Retinal pigment epithelial cell (primary cell): ENCODE measurements at regions not wholly inside any gene's neighbourhood (a gene's known extent, or its start where the extent isn't known, plus 50 kb on each side); places are given as distances from the start of the nearest gene placed in this dataset.
"Not testable (repeated sequence)": the region's sequence is repeated elsewhere in the genome, so short reads cannot be mapped to it uniquely, and the experiment has no call there.

Source experiments
- DNase-seq: peaks from one replicate; pipeline ENCODE4 v3.0.0-alpha.2; 2010; ENCODE audit warnings: low read depth
- H3K4me3 ChIP-seq: 2 replicates; pipeline ENCODE4 v1.5.1; 2011; ENCODE audit warnings: mild to moderate bottlenecking, low read length, control low read depth, moderate library complexity
- TF ChIP-seq, protein P1 (sequence below): conservative IDR thresholded peaks from 2 replicates; pipeline ENCODE4 v1.5.1; 2011; ENCODE audit warnings: low read depth, low read length, control low read depth, inconsistent platforms

DNA sequence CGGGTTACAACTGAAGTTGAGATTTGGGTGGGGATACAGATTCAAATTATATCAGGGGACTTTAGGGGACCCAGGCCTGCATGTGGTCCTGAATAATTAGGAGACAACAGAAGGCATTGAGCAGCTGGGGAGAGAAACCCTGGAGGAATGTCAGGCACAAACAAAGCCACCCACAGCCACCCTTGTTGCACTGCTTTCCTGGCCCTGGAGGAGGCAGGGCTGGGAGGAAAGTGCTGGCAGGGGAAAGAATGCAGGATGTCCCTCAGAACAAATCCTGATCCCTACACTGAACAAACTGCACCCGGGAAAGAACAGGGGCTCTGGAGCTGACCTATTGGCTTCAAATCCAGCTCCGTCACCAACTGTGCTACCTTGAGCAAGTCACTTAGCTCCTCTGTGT lies 214.1 kb upstream of the ATP6AP2 start:
- DNase-seq = no peak
- TF ChIP-seq, protein P1, sequence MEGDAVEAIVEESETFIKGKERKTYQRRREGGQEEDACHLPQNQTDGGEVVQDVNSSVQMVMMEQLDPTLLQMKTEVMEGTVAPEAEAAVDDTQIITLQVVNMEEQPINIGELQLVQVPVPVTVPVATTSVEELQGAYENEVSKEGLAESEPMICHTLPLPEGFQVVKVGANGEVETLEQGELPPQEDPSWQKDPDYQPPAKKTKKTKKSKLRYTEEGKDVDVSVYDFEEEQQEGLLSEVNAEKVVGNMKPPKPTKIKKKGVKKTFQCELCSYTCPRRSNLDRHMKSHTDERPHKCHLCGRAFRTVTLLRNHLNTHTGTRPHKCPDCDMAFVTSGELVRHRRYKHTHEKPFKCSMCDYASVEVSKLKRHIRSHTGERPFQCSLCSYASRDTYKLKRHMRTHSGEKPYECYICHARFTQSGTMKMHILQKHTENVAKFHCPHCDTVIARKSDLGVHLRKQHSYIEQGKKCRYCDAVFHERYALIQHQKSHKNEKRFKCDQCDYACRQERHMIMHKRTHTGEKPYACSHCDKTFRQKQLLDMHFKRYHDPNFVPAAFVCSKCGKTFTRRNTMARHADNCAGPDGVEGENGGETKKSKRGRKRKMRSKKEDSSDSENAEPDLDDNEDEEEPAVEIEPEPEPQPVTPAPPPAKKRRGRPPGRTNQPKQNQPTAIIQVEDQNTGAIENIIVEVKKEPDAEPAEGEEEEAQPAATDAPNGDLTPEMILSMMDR = peak; percentile 3
- H3K4me3 ChIP-seq = no peak overlapping the region

DNA sequence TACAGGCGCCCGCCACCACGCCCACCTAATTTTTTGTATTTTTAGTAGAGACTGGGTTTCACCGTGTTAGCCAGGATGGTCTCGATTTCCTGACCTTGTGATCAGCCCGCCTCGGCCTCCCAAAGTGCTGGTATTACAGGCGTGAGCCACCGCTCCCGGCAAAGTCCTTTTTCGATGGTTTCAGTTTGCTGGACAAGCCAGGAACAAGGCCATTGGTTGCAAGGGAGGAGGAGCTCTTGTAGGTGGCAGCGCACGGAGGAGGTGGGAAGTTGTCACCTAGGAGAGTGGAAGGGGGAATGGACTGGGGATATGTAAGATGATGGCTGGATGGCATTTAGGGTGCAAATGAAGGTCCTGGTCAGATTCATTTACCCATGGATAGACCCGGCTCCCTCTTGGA lies 218.5 kb upstream of the ATP6AP2 start:
- not testable (repeated sequence) for DNase-seq, H3K4me3 ChIP-seq

DNA sequence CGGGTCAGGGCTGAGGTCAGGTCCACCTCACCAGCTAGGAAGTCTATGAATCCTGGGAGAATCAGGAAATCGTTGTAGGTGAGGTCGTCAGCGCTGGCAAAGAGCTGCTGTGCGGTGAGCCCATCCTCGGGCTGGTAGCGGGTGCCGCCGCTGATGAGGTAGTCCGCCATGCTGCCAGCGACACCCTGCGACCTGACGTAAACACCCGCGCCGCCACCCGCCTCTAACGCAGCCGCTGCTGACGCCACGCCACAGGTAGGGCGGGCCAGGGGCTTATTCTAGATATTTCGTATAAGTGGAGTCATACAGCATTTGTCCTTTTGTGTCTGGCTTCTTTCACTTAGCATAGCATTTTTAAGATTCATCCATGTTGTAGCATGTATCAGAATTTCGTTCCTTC lies 220.2 kb upstream of the ATP6AP2 start:
- TF ChIP-seq, protein P1 = no peak
- DNase-seq = no peak
- no peak overlapping the region for H3K4me3 ChIP-seq

DNA sequence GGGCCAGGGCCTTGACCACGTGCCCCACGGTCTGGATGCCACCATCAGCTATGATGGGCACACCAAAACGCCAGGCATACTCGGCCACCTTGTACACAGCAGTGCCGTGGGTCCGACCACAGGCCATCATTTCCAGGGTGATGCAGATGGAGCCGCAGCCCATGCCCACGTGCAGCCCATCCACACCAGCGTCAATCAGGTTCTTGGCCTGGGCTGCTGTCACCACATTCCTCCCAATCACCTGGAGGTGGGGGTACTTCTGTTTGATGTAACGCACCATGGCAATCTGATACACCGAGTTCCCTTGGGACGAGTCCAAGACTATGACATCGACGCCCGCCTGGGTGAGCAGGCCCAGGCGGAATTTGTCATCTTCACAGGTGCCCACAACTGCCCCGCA lies 221.2 kb upstream of the ATP6AP2 start:
- TF ChIP-seq, protein P1 = no peak
- no peak for DNase-seq
- H3K4me3 ChIP-seq = no peak overlapping the region

DNA sequence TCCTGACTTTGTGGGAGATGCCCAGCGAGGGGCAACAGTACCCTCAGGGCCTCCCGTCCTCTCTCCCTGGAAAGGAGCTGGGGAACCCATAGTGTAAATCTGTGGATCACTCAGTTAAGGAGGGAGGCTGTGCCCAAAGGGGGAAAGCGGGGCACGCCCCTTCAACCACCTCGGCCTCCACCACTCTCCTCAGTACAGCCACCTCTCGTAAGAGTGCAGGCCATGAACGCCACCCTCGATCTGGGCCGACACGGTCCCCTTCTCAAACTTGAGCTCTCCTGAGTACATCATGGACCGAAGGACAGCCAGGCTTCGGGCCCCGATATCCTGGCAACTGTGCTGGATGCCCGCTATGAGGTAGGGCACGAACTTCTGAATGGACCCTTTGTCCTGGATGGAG lies 221.8 kb upstream of the ATP6AP2 start:
- TF ChIP-seq, protein P1 = no peak
- no peak overlapping the region for H3K4me3 ChIP-seq

DNA sequence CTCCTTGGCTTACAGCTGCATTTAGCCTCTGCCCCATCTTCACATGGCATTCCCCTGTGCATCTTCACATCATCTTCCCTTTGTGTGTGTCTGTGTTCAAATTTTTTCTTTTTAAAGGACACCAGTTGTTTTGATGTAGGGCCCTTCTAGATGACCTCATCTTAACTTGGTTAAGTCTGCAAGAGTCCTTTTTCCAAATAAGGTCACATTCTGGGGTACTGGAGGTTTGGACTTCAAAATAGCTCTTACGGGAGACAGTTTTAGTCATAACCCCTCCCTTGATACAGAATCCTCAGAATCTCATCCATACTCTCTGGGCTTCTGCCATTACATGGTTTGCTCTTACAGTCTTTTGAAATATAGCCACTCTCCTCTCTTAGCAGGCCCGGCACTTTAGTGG lies 231.5 kb upstream of the ATP6AP2 start:
- DNase-seq = no peak
- TF ChIP-seq, protein P1 = no peak
- H3K4me3 ChIP-seq = no peak overlapping the region

More for the DNA sequence above, 221.8 kb upstream of the ATP6AP2 start:
- no peak for DNase-seq

DNA sequence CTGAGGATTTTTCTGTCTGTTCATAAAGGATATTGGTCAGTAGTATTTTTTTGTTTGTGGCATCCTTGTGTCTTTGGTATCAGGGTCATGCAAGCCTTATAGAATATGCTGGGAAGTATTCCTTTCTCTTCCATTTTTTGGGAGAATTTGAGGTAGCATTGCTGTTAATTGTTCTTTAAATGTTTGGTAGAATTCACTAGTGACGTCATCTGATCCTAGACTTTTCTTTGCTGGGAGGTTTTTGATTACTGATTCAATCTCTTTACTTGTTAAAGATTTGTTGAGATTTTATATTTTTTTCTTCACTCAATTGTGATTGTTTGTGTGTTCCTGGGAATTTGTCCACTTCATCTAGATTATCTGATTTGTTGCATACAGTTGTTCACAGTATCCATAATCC lies 234.4 kb upstream of the ATP6AP2 start:
- TF ChIP-seq, protein P1 = no peak
- H3K4me3 ChIP-seq = no peak overlapping the region
- no peak for DNase-seq

DNA sequence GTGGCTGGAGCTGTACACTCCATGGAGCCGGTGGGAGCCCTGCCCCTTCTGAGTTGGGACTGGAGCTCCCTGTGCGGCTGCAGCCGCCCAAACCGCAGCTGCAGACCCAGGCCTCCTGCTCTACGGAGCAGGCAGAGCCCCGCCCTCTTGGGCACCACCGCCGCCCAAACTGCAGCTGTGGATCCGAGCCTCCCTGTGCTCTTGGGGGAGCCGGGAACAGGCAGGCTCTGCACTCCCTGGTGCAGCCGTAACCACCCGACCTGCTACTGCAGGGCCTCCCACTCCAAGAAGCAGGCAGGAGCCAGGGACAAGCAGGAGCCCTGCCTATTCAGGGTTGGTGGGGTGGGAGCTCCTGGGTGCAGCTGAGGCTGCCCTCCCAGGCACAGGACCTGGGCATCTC lies 237.5 kb upstream of the ATP6AP2 start:
- H3K4me3 ChIP-seq = no peak overlapping the region
- DNase-seq = no peak
- TF ChIP-seq, protein P1 = no peak
